ENCODE measurements at regions not wholly inside any gene's neighbourhood (a gene's known extent, or its start where the extent isn't known, plus 50 kb on each side); places are given as distances from the start of the nearest gene placed in this dataset.
A peak's percentile ranks its signal among the peaks of the same experiment; 100 is the strongest.

- DNase-seq, result no peak
- TF ChIP-seq CTCF (IDR thresholded peaks at IDR 0.05), result no peak
- Histone ChIP-seq H3K4me3 (no peak overlapping the region), H3K4me1 (ENCODE audit: low read depth) (no peaks in the 10 kb centered on the region), H3K36me3 (ENCODE audit: low read depth) (no peaks in the 10 kb centered on the region), H3K9me3 (no peaks in the 10 kb centered on the region)
- ATAC-seq, result no peak
- intact Hi-C loops (cut with DNase I, micrococcal nuclease), result no loop called here
These were observed 680.5 kb downstream of the PTPRU start for GRCh38 chr1:29916656-29917369.

- no peak for DNase-seq
- Histone ChIP-seq H3K4me1 (ENCODE audit: low read depth) (no peaks in the 10 kb centered on the region), H3K36me3 (ENCODE audit: low read depth) (no peaks in the 10 kb centered on the region), H3K9me3 (no peaks in the 10 kb centered on the region), H3K4me3 (no peak overlapping the region)
- ATAC-seq, result no peak
- intact Hi-C loops (cut with DNase I, micrococcal nuclease), result no loop called here
- TF ChIP-seq CTCF (IDR thresholded peaks at IDR 0.05), result no peak
These were observed 678.6 kb downstream of the PTPRU start for GRCh38 chr1:29914936-29915335.

- no peaks in the 10 kb centered on the region for H3K9me3 ChIP-seq
- no peak for TF ChIP-seq CTCF (IDR thresholded peaks at IDR 0.05)
- intact Hi-C loops (cut with DNase I, micrococcal nuclease), result no loop called here
- no peaks in the 10 kb centered on the region for H3K36me3 ChIP-seq (ENCODE audit: low read depth)
- DNase-seq, result peak in 1 of 3 donors; percentile 57
- no peak for ATAC-seq
- no peak overlapping the region for H3K4me3 ChIP-seq
- H3K4me1 ChIP-seq (ENCODE audit: low read depth), result no peaks in the 10 kb centered on the region
These were observed 676.1 kb downstream of the PTPRU start for GRCh38 chr1:29912425-29912824.

GRCh38 chr1:29909962-29910361 is 673.6 kb downstream of the PTPRU start:
- H3K36me3 ChIP-seq (ENCODE audit: low read depth), result no peaks in the 10 kb centered on the region
- no peak for ATAC-seq
- TF ChIP-seq CTCF (IDR thresholded peaks at IDR 0.05), result no peak
- no peak overlapping the region for H3K4me3 ChIP-seq
- no peaks in the 10 kb centered on the region for H3K9me3 ChIP-seq
- H3K4me1 ChIP-seq (ENCODE audit: low read depth), result no peaks in the 10 kb centered on the region
- intact Hi-C loops (cut with DNase I, micrococcal nuclease), result no loop called here
- DNase-seq, result no peak

- ATAC-seq, result no peak
These were observed 671.3 kb downstream of the PTPRU start for GRCh38 chr1:29907596-29907995.

More at GRCh38 chr1:29907596-29907995, 671.3 kb downstream of the PTPRU start:
- intact Hi-C loops (cut with DNase I, micrococcal nuclease), result no loop called here
- TF ChIP-seq CTCF (IDR thresholded peaks at IDR 0.05), result no peak
- Histone ChIP-seq H3K4me3 (no peak overlapping the region), H3K4me1 (ENCODE audit: low read depth) (no peaks in the 10 kb centered on the region), H3K36me3 (ENCODE audit: low read depth) (no peaks in the 10 kb centered on the region), H3K9me3 (no peaks in the 10 kb centered on the region)
- no peak for DNase-seq

Measured in mucosa of descending colon (tissue), 3 donors.